Endothelial cell of umbilical vein (primary cell): ENCODE measurements at regions not wholly inside any gene's neighbourhood (a gene's known extent, or its start where the extent isn't known, plus 50 kb on each side); places are given as distances from the start of the nearest gene placed in this dataset.

Experiments
- BruUV-seq: library from RNA; stranded (reverse); fragments of 400-500 nt; replicated peaks from 2 replicates; lab custom pipeline; 2021; lab: Mats Ljungman, UMichigan
- CTCF ChIA-PET: fragments of 300-600, 350-600 bp; sonication (Branson Sonifier 250); formaldehyde crosslinking; loops from one replicate; lab custom pipeline; 2021; ENCODE audit warnings: antibody characterized with exemption, inconsistent platforms; lab: Charles Lee
- POLR2A ChIA-PET: fragments of 300-600, 350-600 bp; sonication (Branson Sonifier 250); formaldehyde crosslinking; loops from one replicate; lab custom pipeline; 2021; ENCODE audit warnings: antibody characterized with exemption, inconsistent platforms; lab: Charles Lee
- DNase-seq: peaks from one replicate; pipeline ENCODE4 v3.0.0-alpha.2; 2011; ENCODE audit warnings: low read depth, low spot score
- FAIRE-seq: peaks from 2 replicates; lab custom pipeline; 2011; peaks lifted over from hg19 to GRCh38; lab: Jason Lieb, UNC
- H2AFZ ChIP-seq: 2 replicates; pipeline ENCODE4 v1.6.0; 2012; ENCODE audit warnings: low read depth, low read length, control low read depth, inconsistent platforms
- H3K27ac ChIP-seq: 2 replicates; pipeline ENCODE4 v1.5.1; 2011; ENCODE audit warnings: low read depth, mild to moderate bottlenecking, control low read depth, low read length, moderate library complexity; ENCODE audit not compliant: insufficient read depth
- H3K27me3 ChIP-seq, 2 experiments: 2 replicates each; pipeline versions ENCODE4 v1.6.0 to v1.6.1; 2011; ENCODE audit warnings: low read length in 2 of 2, mixed read lengths in 1 of 2; ENCODE audit not compliant: control insufficient read depth in 2 of 2, insufficient read depth in 2 of 2
- H3K36me3 ChIP-seq, 2 experiments: 2 replicates in 1 of 2; 3 replicates in 1 of 2; pipeline ENCODE4 v1.5.1; 2011; ENCODE audit warnings: low read length in 2 of 2, mild to moderate bottlenecking in 1 of 2, moderate library complexity in 1 of 2; ENCODE audit not compliant: control insufficient read depth in 2 of 2, insufficient read depth in 2 of 2; ENCODE audit errors: extremely low read depth in 1 of 2
- H3K4me1 ChIP-seq: 3 replicates; pipeline ENCODE4 v1.5.1; 2011; ENCODE audit warnings: mild to moderate bottlenecking, low read length; ENCODE audit not compliant: control insufficient read depth, insufficient read depth; ENCODE audit errors: extremely low read depth
- H3K4me2 ChIP-seq: 2 replicates; pipeline ENCODE4 v1.6.1; 2011; ENCODE audit warnings: low read length, control low read depth, mixed read lengths; ENCODE audit not compliant: insufficient read depth
- H3K4me3 ChIP-seq, 3 experiments: fragments of 200-600 bp in 1 of 3; sonication (generic), shearing (Covaris generic) in 1 of 3; replicated peaks in 1 of 3; 2 replicates each; pipeline ENCODE4 v1.5.1; 2011 to 2016; ENCODE audit warnings: control low read depth in 3 of 3, low read length in 3 of 3, mild to moderate bottlenecking in 2 of 3, inconsistent platforms in 1 of 3, low read depth in 1 of 3, moderate library complexity in 1 of 3; ENCODE audit not compliant: insufficient read depth in 1 of 3
- H3K79me2 ChIP-seq: 2 replicates; pipeline ENCODE4 v1.6.0; 2012; ENCODE audit warnings: low read length, inconsistent platforms; ENCODE audit not compliant: control insufficient read depth, insufficient read depth
- H3K9ac ChIP-seq: replicated peaks from 2 replicates; pipeline ENCODE3; 2011; ENCODE audit warnings: low read length, control low read depth; ENCODE audit not compliant: insufficient read depth; ENCODE audit errors: extremely low read depth
- H3K9me1 ChIP-seq: replicated peaks from 3 replicates; pipeline ENCODE4 v1.6.0; 2011; ENCODE audit warnings: mild to moderate bottlenecking, low read length; ENCODE audit not compliant: control insufficient read depth, insufficient read depth; ENCODE audit errors: extremely low read depth
- H3K9me3 ChIP-seq: replicated peaks from 2 replicates; pipeline ENCODE4 v1.5.1; 2012; ENCODE audit warnings: low read length, inconsistent platforms; ENCODE audit not compliant: control insufficient read depth, insufficient read depth
- H4K20me1 ChIP-seq: replicated peaks from 2 replicates; pipeline ENCODE3; 2011; ENCODE audit warnings: mild to moderate bottlenecking, low read length; ENCODE audit not compliant: control insufficient read depth, insufficient read depth; ENCODE audit errors: extremely low read depth
- EZH2 ChIP-seq: IDR thresholded peaks from 2 replicates; pipeline ENCODE4 v1.6.1; 2012; ENCODE audit warnings: borderline replicate concordance, low read depth, mild to moderate bottlenecking, moderate library complexity, low read length, inconsistent platforms; ENCODE audit not compliant: severe bottlenecking
- FOS ChIP-seq: IDR thresholded peaks from 2 replicates; pipeline ENCODE4 v1.6.1; 2011; ENCODE audit warnings: mild to moderate bottlenecking, low read length, moderate library complexity, borderline replicate concordance; ENCODE audit not compliant: insufficient read depth
- GATA2 ChIP-seq: IDR thresholded peaks from 2 replicates; pipeline ENCODE4 v1.7.0; 2011; ENCODE audit warnings: low read depth, mild to moderate bottlenecking, moderate library complexity, mixed read lengths, low read length; ENCODE audit not compliant: insufficient read length, insufficient read depth
- JUN ChIP-seq: IDR thresholded peaks from 2 replicates; pipeline ENCODE4 v1.6.1; 2011; ENCODE audit warnings: borderline replicate concordance, low read depth; ENCODE audit not compliant: insufficient read length, insufficient read depth
- MYC ChIP-seq: IDR thresholded peaks from one replicate; pipeline ENCODE4 v1.6.1; 2011; ENCODE audit warnings: mild to moderate bottlenecking, low read depth, low read length
- POLR2A ChIP-seq: IDR thresholded peaks from 2 replicates; pipeline ENCODE4 v1.6.1; 2012; ENCODE audit warnings: low read depth, mild to moderate bottlenecking, control low read depth, low read length
- POLR2AphosphoS5 ChIP-seq: IDR thresholded peaks from 2 replicates; pipeline ENCODE4 v1.6.1; 2012; ENCODE audit warnings: low read depth, mild to moderate bottlenecking, control low read depth, low read length, moderate library complexity; ENCODE audit not compliant: insufficient read depth
- dilution Hi-C: fragments of 300-500 bp; cut with MboI; formaldehyde crosslinking; loops from one replicate; pipeline ENCODE4 v1.15.0; 2019; ENCODE audit warnings: low sequenced_read_pairs; ENCODE audit not compliant: extremely low pct_ligation_motif_present
- intact Hi-C: fragments of 100-400 bp; cut with micrococcal nuclease; formaldehyde crosslinking; loops from one replicate; pipeline ENCODE4 v1.10.0; 2022
- TF ChIP-seq, protein P1 (sequence below), 2 donors: IDR thresholded peaks; 1 replicate in 1 of 2; 2 replicates in 1 of 2; pipeline ENCODE4 v1.5.1; 2011; ENCODE audit warnings: low read length in 2 of 2, mild to moderate bottlenecking in 2 of 2, moderate library complexity in 2 of 2, control low read depth in 1 of 2, inconsistent platforms in 1 of 2, low read depth in 1 of 2; ENCODE audit not compliant: insufficient read depth in 1 of 2; ENCODE audit errors: extremely low read depth in 1 of 2
- TF ChIP-seq, protein P2 (sequence below): IDR thresholded peaks from 2 replicates; pipeline ENCODE4 v1.6.1; 2011; ENCODE audit not compliant: insufficient read depth, insufficient read length

DNA sequence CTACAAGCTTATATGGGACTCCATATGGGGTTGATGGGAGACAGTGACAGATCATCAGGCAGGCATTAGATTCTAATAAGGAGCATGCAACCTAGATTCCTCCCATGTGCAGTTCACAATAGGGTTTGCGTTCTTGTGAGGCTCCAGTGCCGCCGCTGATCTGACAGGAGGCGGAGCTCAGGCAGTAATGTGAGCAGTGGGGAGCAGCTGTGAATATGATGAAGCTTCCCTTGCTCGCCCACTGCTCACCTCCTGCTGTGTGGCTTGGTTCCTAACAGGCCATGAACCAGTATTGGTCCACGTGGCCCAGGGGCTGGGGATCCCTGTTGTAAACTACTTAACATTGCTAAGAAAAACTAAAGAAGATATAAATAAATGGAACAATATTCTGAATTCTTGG lies 378.4 kb downstream of the KCNRG start:
- H3K4me1 ChIP-seq: peaks cover 21% of the 10 kb centered on the region
- FAIRE-seq (no peak), DNase-seq (no peak)
- H3K79me2 ChIP-seq: no peaks in the 10 kb centered on the region
- H3K4me3 ChIP-seq: no peak overlapping the region
- H3K36me3 ChIP-seq: no peaks in the 10 kb centered on the region
- BruUV-seq: no TSS peak
- no peaks in the 10 kb centered on the region for H4K20me1 ChIP-seq
- no peak for TF ChIP-seq FOS
- TF ChIP-seq MYC: no peak
- no peak for TF ChIP-seq JUN
- no peak for TF ChIP-seq EZH2
- TF ChIP-seq GATA2: no peak
- no peak for TF ChIP-seq POLR2A
- TF ChIP-seq, protein P1, sequence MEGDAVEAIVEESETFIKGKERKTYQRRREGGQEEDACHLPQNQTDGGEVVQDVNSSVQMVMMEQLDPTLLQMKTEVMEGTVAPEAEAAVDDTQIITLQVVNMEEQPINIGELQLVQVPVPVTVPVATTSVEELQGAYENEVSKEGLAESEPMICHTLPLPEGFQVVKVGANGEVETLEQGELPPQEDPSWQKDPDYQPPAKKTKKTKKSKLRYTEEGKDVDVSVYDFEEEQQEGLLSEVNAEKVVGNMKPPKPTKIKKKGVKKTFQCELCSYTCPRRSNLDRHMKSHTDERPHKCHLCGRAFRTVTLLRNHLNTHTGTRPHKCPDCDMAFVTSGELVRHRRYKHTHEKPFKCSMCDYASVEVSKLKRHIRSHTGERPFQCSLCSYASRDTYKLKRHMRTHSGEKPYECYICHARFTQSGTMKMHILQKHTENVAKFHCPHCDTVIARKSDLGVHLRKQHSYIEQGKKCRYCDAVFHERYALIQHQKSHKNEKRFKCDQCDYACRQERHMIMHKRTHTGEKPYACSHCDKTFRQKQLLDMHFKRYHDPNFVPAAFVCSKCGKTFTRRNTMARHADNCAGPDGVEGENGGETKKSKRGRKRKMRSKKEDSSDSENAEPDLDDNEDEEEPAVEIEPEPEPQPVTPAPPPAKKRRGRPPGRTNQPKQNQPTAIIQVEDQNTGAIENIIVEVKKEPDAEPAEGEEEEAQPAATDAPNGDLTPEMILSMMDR (IDR thresholded peaks at IDR 0.05; ENCODE audit: extremely low read depth in 1 of 2, insufficient read depth in 1 of 2, low read depth in 1 of 2, low read length in 2 of 2): no peak
- no peak for TF ChIP-seq POLR2AphosphoS5
- TF ChIP-seq, protein P2, sequence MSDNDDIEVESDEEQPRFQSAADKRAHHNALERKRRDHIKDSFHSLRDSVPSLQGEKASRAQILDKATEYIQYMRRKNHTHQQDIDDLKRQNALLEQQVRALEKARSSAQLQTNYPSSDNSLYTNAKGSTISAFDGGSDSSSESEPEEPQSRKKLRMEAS: no peak
- H3K4me2 ChIP-seq: no peak overlapping the region
- ChIA-PET POLR2A (no interaction called here), CTCF (interaction anchor here (0.6 kb wide), 1 partner anchor 57 kb away, joined by 3 read pairs; no protein-coding TSS in a partner anchor)
- no peaks in the 10 kb centered on the region for H3K9me1 ChIP-seq
- peak overlapping the region; percentile 30 for H2AFZ ChIP-seq
- H3K27me3 ChIP-seq: no peaks in the 10 kb centered on the region
- dilution Hi-C loops (no loop called here), intact Hi-C loops (no loop called here)
- H3K9ac ChIP-seq: no peak overlapping the region
- H3K27ac ChIP-seq: no peak overlapping the region
- H3K9me3 ChIP-seq: no peaks in the 10 kb centered on the region
